ENCODE measurements at regions not wholly inside any gene's neighbourhood (a gene's known extent, or its start where the extent isn't known, plus 50 kb on each side); places are given as distances from the start of the nearest gene placed in this dataset.

DNA sequence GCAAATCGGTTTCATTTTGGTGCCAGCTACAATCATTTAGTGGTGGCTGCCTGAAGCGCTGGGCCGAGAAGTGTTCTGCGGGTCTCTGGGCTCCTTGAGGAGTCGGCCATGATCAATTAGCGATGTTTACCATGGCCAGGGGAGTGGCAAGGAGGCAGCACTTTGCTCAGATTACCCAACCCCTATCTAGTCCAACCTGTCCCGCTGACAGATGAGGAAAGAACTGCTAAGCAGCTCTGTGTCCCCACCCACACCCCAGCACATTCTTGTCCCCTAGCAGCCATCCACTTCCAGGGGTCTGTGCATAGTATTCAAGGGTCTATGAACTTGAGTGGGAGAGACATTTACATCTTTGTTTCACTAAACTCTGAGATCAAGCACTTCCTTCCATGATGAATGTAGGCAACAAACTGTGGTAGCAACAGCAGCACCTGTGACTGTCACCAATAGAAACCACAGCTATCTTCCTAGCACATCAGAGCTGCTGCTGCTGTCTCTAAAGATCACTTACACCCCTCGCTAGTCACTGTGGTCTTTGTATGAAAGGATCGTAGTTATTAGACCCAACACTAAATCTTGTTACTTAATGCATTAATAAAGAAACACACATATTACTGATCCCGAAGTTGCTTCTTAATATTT lies 331.6 kb downstream of the BCOR start:
- no peak for DNase-seq (ENCODE audit: low read depth)
- TF ChIP-seq, protein P1, sequence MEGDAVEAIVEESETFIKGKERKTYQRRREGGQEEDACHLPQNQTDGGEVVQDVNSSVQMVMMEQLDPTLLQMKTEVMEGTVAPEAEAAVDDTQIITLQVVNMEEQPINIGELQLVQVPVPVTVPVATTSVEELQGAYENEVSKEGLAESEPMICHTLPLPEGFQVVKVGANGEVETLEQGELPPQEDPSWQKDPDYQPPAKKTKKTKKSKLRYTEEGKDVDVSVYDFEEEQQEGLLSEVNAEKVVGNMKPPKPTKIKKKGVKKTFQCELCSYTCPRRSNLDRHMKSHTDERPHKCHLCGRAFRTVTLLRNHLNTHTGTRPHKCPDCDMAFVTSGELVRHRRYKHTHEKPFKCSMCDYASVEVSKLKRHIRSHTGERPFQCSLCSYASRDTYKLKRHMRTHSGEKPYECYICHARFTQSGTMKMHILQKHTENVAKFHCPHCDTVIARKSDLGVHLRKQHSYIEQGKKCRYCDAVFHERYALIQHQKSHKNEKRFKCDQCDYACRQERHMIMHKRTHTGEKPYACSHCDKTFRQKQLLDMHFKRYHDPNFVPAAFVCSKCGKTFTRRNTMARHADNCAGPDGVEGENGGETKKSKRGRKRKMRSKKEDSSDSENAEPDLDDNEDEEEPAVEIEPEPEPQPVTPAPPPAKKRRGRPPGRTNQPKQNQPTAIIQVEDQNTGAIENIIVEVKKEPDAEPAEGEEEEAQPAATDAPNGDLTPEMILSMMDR (conservative IDR thresholded peaks at IDR 0.05; ENCODE audit: low read depth, low read length), result no peak
- H3K4me3 ChIP-seq (ENCODE audit: low read length), result no peak overlapping the region

DNA sequence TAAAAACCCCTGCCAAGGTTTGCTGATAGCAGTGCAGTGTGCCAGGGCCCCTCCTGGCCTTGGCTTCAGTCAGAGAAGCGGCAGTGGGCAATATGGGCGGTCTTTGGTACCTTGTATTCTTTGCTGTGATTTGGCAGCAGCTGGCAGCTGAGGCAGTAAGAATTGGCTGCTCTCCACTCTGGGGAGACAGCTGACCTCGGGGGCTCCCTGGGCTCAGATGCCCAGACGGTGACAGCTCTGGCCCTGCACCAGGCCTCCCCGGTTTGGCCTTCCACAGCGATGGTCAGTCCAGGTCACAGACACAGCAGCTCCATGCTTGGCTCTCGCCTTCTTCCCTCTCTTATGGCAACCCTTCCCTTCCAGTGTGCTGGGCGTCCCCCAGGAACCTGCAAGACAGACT lies 330.9 kb downstream of the BCOR start:
- TF ChIP-seq, protein P1 (conservative IDR thresholded peaks at IDR 0.05; ENCODE audit: low read depth, low read length), result no peak
- no peak overlapping the region for H3K4me3 ChIP-seq (ENCODE audit: low read length)
- DNase-seq (ENCODE audit: low read depth), result no peak

DNA sequence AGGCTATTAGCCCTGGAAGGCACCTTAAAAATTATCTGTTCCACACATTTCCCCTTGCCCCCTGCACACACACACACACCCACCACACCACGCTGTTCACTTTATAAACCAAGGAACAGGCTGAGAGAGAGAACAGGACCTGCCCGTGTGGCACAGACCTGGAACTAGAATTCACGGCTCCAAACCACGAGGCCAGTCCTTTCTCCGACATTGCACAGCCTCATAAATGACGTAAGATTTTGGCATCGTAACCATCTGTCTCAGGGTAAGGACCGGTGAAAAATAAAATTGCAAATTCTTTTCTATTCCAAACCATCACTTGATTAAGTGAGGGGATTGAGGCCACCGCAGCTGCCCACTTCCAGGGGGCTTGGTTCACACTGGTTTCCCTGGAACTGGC lies 330.3 kb downstream of the BCOR start:
- no peak overlapping the region for H3K4me3 ChIP-seq (ENCODE audit: low read length)
- DNase-seq (ENCODE audit: low read depth), result no peak
- TF ChIP-seq, protein P1 (conservative IDR thresholded peaks at IDR 0.05; ENCODE audit: low read depth, low read length), result no peak

DNA sequence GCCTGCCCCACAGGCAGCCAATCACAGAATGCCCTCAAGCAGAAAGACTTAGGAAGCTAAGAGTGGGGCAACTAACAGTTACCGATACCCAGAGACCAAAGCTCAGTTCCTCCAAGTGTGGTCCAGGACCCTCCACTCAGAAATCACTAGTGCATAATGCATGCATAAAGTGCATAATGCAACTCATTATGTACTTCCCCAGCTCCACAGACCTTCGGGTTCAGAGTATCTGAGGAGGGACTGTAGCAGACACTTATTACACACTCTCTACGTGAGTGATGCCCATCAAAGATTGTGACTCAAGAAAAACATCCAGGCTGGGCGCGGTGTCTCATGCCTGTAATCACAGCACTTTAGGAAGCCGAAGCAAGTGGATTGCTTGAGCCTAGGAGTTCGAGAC lies 328.0 kb downstream of the BCOR start:
- no peak overlapping the region for H3K4me3 ChIP-seq (ENCODE audit: low read length)
- TF ChIP-seq, protein P1 (conservative IDR thresholded peaks at IDR 0.05; ENCODE audit: low read depth, low read length), result no peak

DNA sequence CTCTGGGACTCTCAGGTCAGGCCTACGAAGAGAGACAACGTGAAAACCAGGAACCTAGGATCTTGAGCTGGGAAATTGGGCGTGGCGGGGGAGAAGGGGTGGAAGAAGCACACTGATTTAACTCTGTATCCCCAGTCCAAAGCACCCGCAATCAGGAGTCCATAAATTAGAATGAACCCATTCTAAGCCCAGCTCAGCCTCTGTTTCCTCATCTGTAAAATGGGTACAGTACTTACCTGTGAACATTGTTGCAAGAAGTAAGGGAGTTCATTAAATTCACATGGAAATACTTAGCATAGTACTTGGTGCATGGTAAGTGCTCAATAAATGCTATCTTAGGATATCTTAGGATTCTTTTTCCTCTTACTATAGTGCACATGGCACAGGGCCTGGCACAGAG lies 326.7 kb downstream of the BCOR start:
- H3K4me3 ChIP-seq (ENCODE audit: low read length), result no peak overlapping the region
- no peak for DNase-seq (ENCODE audit: low read depth)
- TF ChIP-seq, protein P1 (conservative IDR thresholded peaks at IDR 0.05; ENCODE audit: low read depth, low read length), result no peak

More for the DNA sequence above, 328.0 kb downstream of the BCOR start:
- DNase-seq (ENCODE audit: low read depth), result no peak

DNA sequence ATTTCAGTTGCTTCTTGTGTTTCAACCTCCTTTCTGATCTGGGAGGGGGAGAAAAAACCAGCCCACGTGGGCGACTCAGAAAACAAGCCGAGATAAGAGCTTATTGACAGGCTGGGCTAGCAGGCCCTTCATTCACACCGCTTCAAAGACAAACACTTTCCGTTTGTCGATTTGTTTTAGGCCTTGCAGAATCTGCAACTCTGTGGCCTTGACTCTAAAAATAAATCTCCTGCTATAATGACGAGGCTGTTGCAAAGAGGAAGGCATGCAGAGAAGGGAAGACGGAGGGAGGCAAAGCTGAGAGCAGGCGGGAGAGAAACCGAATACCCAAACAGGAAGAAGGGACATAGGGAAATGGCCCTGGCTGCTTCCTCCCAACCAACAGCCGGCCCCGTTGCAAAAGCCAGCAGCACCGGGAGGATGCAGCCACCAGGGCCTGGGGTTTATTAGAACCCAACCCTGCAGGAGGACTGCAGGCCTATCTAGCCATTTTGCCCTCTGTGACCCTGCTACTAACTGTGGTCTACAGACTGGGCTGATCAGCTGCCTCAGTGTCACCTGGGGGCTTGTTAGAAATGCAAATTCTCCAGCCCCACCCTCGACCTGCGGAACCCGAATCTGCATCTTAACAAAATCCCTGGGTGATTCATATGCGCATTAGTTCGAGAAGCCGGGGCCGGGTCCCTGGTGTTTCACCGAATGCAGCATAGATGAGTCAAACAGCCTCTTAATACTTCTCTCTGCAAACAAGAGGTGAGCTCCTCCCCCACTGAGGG lies 325.5 kb downstream of the BCOR start:
- DNase-seq (ENCODE audit: low read depth), result peak; percentile 65
- TF ChIP-seq, protein P1 (conservative IDR thresholded peaks at IDR 0.05; ENCODE audit: low read depth, low read length), result no peak
- no peak overlapping the region for H3K4me3 ChIP-seq (ENCODE audit: low read length)

DNA sequence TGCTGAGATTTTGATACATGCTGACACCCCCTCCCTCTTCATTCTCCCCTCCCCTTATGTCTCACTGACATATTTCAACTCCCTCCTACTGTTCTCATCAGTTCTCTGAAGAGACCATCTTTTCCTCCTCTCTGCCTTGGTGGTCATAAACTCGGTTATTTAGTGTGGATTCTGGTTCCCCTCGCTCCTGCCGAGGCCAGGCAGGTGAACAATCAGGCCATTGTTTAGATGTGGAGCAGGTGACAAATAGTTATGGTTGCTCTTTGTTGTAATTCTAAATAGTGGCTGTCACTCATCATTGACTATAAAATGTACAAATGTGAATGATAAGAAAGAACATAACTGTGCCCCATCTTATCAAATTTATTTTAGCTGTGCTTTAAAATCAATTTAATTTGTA lies 324.6 kb downstream of the BCOR start:
- TF ChIP-seq, protein P1 (conservative IDR thresholded peaks at IDR 0.05; ENCODE audit: low read depth, low read length), result no peak

More for the DNA sequence above, 324.6 kb downstream of the BCOR start:
- no peak overlapping the region for H3K4me3 ChIP-seq (ENCODE audit: low read length)
- DNase-seq (ENCODE audit: low read depth), result no peak
